ENCODE measurements at regions not wholly inside any gene's neighbourhood (a gene's known extent, or its start where the extent isn't known, plus 50 kb on each side); places are given as distances from the start of the nearest gene placed in this dataset.

DNA sequence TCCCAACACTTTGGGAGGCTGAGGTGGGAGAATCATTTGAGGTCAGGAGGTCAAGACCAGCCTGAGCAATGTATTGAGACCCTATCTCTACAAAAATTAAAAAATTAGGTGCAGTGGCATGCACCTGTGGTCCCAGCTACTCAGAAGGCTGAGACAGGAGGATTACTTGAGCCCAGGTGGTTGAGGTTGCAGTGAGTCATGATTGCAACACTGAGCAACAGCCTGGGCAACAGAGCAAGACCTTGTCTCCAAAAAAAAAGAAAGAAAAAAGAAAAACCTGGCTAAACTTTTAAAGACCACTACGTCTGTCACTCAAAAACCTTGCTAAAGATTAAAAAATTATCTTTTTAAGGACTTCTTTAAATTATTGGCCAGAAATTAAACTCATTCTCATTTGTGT, 59.8 kb upstream of the ABCA1 start:
- TF ChIP-seq, protein P1, sequence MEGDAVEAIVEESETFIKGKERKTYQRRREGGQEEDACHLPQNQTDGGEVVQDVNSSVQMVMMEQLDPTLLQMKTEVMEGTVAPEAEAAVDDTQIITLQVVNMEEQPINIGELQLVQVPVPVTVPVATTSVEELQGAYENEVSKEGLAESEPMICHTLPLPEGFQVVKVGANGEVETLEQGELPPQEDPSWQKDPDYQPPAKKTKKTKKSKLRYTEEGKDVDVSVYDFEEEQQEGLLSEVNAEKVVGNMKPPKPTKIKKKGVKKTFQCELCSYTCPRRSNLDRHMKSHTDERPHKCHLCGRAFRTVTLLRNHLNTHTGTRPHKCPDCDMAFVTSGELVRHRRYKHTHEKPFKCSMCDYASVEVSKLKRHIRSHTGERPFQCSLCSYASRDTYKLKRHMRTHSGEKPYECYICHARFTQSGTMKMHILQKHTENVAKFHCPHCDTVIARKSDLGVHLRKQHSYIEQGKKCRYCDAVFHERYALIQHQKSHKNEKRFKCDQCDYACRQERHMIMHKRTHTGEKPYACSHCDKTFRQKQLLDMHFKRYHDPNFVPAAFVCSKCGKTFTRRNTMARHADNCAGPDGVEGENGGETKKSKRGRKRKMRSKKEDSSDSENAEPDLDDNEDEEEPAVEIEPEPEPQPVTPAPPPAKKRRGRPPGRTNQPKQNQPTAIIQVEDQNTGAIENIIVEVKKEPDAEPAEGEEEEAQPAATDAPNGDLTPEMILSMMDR (IDR thresholded peaks at IDR 0.05; ENCODE audit: low read length), result no peak
- no peak for TF ChIP-seq EZH2 (IDR thresholded peaks at IDR 0.05; ENCODE audit: borderline replicate concordance, low read length)
